CD4-positive, alpha-beta memory T cell (primary cell): ENCODE measurements at regions not wholly inside any gene's neighbourhood (a gene's known extent, or its start where the extent isn't known, plus 50 kb on each side); places are given as distances from the start of the nearest gene placed in this dataset.

Experiments used
- CTCF ChIA-PET: fragments of 350-600 bp; sonication (Branson Sonifier 250); formaldehyde crosslinking; loops from one replicate; lab custom pipeline; 2021; ENCODE audit warnings: inconsistent platforms; ENCODE audit not compliant: partially characterized antibody; lab: Charles Lee
- POLR2A ChIA-PET: fragments of 350-600 bp; sonication (Branson Sonifier 250); formaldehyde crosslinking; loops from one replicate; lab custom pipeline; 2021; ENCODE audit not compliant: partially characterized antibody; lab: Charles Lee
- DNase-seq, 5 donors: peaks; one replicate each; pipeline versions ENCODE4 v3.0.0 to v3.0.0-alpha.2; 2020 to 2022; ENCODE audit warnings: mixed read lengths in 1 of 5
- H3K27ac ChIP-seq: one replicate; pipeline ENCODE4 v1.7.0; 2013; ENCODE audit warnings: low read depth, low read length
- H3K27me3 ChIP-seq: 2 replicates; pipeline ENCODE4 v1.7.0; 2013; ENCODE audit warnings: mild to moderate bottlenecking, low read length, moderate library complexity; ENCODE audit not compliant: insufficient read depth
- H3K36me3 ChIP-seq: 2 replicates; pipeline ENCODE4 v1.7.0; 2013; ENCODE audit warnings: mild to moderate bottlenecking, low read length, moderate library complexity; ENCODE audit not compliant: insufficient read depth
- H3K4me1 ChIP-seq: 2 replicates; pipeline ENCODE4 v1.7.0; 2013; ENCODE audit warnings: mild to moderate bottlenecking, low read length, moderate library complexity; ENCODE audit not compliant: insufficient read depth
- H3K4me3 ChIP-seq, 2 donors: one replicate each; pipeline ENCODE4 v1.7.0; 2013; ENCODE audit warnings: low read length in 2 of 2, mild to moderate bottlenecking in 1 of 2
- H3K9me3 ChIP-seq, 2 donors: one replicate each; pipeline ENCODE4 v1.7.0; 2013; ENCODE audit warnings: low read length in 2 of 2, control low read depth in 1 of 2; ENCODE audit not compliant: control insufficient read depth in 1 of 2
- H3K27ac Mint-ChIP-seq, 7 donors: one replicate each; pipeline ENCODE4 v1.8.0; 2020 to 2021; ENCODE audit warnings: mixed read lengths in 7 of 7, mild to moderate bottlenecking in 6 of 7, inconsistent platforms in 3 of 7, moderate library complexity in 3 of 7
- H3K27me3 Mint-ChIP-seq, 2 donors: one replicate each; pipeline ENCODE4 v1.8.0; 2020 to 2021; ENCODE audit warnings: mixed read lengths in 2 of 2
- H3K36me3 Mint-ChIP-seq, 2 donors: one replicate each; pipeline ENCODE4 v1.8.0; 2020 to 2021; ENCODE audit warnings: mixed read lengths in 2 of 2, inconsistent platforms in 1 of 2, mild to moderate bottlenecking in 1 of 2
- H3K4me1 Mint-ChIP-seq, 4 donors: one replicate each; pipeline ENCODE4 v1.8.0; 2020 to 2021; ENCODE audit warnings: mixed read lengths in 4 of 4, mild to moderate bottlenecking in 1 of 4
- H3K4me3 Mint-ChIP-seq, 8 donors: one replicate each; pipeline ENCODE4 v1.8.0; 2020 to 2021; ENCODE audit warnings: mixed read lengths in 8 of 8, mild to moderate bottlenecking in 7 of 8, moderate library complexity in 6 of 8, inconsistent platforms in 3 of 8
- H3K9me3 Mint-ChIP-seq, 8 donors: one replicate each; pipeline ENCODE4 v1.8.0; 2020 to 2021; ENCODE audit warnings: mixed read lengths in 8 of 8, mild to moderate bottlenecking in 5 of 8, inconsistent platforms in 3 of 8, moderate library complexity in 1 of 8
- intact Hi-C: fragments of 100-400 bp; cut with micrococcal nuclease; formaldehyde crosslinking; loops from one replicate; pipeline ENCODE4 v1.15.1; 2023

- peaks cover 0 to 3% (median 0%) of the 10 kb centered on the region in 8 donors for H3K9me3 Mint-ChIP-seq
These were observed 85.3 kb downstream of the GPR37 start for GRCh38 chr7:124680304-124680703.

GRCh38 chr7:124679586-124680225 lies 85.9 kb downstream of the GPR37 start:
- Mint-ChIP-seq H3K4me1 (no peaks in the 10 kb centered on the region), H3K36me3 (no peaks in the 10 kb centered on the region), H3K27me3 (peaks cover 0 to 2% of the 10 kb centered on the region in 2 donors), H3K9me3 (peaks cover 0 to 3% (median 0%) of the 10 kb centered on the region in 8 donors), H3K27ac (no peak overlapping the region), H3K4me3 (no peak overlapping the region)
- no peaks in the 10 kb centered on the region for H3K27me3 ChIP-seq
- intact Hi-C loops: no loop called here
- H3K4me1 ChIP-seq: no peaks in the 10 kb centered on the region
- POLR2A ChIA-PET: no interaction called here
- DNase-seq: no peak
- no peak overlapping the region for H3K27ac ChIP-seq
- H3K9me3 ChIP-seq: no peaks in the 10 kb centered on the region
- H3K36me3 ChIP-seq: no peaks in the 10 kb centered on the region
- no peak overlapping the region for H3K4me3 ChIP-seq
- CTCF ChIA-PET: no interaction called here

More at GRCh38 chr7:124680304-124680703, 85.3 kb downstream of the GPR37 start:
- Mint-ChIP-seq H3K36me3 (no peaks in the 10 kb centered on the region), H3K4me3 (no peak overlapping the region), H3K27ac (no peak overlapping the region), H3K27me3 (peaks cover 0 to 2% of the 10 kb centered on the region in 2 donors), H3K4me1 (no peaks in the 10 kb centered on the region)
- Histone ChIP-seq H3K4me1 (no peaks in the 10 kb centered on the region), H3K27ac (no peak overlapping the region), H3K4me3 (no peak overlapping the region), H3K36me3 (no peaks in the 10 kb centered on the region), H3K9me3 (no peaks in the 10 kb centered on the region), H3K27me3 (no peaks in the 10 kb centered on the region)
- intact Hi-C loops: no loop called here
- ChIA-PET POLR2A (no interaction called here), CTCF (no interaction called here)
- no peak for DNase-seq

- H3K4me1 Mint-ChIP-seq: no peaks in the 10 kb centered on the region
- H3K4me3 Mint-ChIP-seq: no peak overlapping the region
These were observed 86.4 kb downstream of the GPR37 start for GRCh38 chr7:124679146-124679545.

DNA sequence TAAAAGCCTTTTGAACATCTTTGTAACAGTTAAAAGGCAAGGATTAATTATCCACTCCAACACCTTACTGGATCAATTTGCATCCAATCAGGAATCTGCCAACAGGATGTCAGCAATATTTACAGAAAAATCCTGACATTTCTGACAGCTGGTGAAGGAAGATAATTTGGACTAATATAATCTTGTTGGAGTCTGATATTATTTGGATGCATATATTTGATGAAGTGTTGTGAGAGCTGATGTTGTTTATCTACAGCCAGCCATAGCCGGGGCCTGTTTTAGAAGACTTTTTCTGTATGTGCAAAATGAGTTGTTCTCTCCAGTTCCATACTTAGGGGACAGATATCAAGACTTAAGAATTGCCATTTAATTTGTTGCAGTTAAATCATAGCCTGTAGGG lies 91.1 kb downstream of the GPR37 start:
- no peaks in the 10 kb centered on the region for H3K9me3 ChIP-seq
- H3K27ac ChIP-seq: no peak overlapping the region
- Mint-ChIP-seq H3K27me3 (no peaks in the 10 kb centered on the region), H3K9me3 (peaks cover 0 to 3% (median 0%) of the 10 kb centered on the region in 8 donors), H3K4me1 (no peaks in the 10 kb centered on the region), H3K4me3 (no peak overlapping the region), H3K36me3 (no peaks in the 10 kb centered on the region), H3K27ac (no peak overlapping the region)
- no peak for DNase-seq
- no peaks in the 10 kb centered on the region for H3K36me3 ChIP-seq
- H3K4me3 ChIP-seq: no peak overlapping the region
- H3K27me3 ChIP-seq: no peaks in the 10 kb centered on the region
- ChIA-PET POLR2A (no interaction called here), CTCF (no interaction called here)
- intact Hi-C loops: no loop called here
- H3K4me1 ChIP-seq: no peaks in the 10 kb centered on the region

More at GRCh38 chr7:124679146-124679545, 86.4 kb downstream of the GPR37 start:
- Mint-ChIP-seq H3K36me3 (no peaks in the 10 kb centered on the region), H3K9me3 (peaks cover 0 to 3% (median 0%) of the 10 kb centered on the region in 8 donors), H3K27me3 (peaks cover 0 to 2% of the 10 kb centered on the region in 2 donors), H3K27ac (no peak overlapping the region)
- intact Hi-C loops: no loop called here
- Histone ChIP-seq H3K4me3 (no peak overlapping the region), H3K4me1 (no peaks in the 10 kb centered on the region), H3K9me3 (no peaks in the 10 kb centered on the region), H3K27ac (no peak overlapping the region), H3K27me3 (no peaks in the 10 kb centered on the region), H3K36me3 (no peaks in the 10 kb centered on the region)
- no peak for DNase-seq
- CTCF ChIA-PET: no interaction called here
- POLR2A ChIA-PET: no interaction called here

DNA sequence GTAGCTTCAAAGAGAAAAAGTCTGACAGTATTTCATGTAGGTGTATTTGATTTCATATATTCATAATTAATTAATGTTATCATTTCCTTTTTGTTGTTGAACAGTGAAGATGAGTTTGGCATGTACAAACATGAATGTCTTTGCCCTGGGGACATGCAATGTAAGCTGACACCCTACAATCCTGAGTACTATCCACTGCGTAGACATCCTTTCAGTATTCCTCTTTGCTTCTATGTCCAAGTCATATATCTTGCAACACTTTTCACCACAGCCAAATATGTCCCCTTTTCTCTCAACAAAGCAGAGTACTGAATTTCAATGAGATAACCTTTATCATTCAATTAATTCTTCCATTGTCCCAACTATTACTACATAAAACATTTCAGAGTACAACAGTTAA lies 93.6 kb downstream of the GPR37 start:
- H3K27me3 ChIP-seq: no peaks in the 10 kb centered on the region

DNA sequence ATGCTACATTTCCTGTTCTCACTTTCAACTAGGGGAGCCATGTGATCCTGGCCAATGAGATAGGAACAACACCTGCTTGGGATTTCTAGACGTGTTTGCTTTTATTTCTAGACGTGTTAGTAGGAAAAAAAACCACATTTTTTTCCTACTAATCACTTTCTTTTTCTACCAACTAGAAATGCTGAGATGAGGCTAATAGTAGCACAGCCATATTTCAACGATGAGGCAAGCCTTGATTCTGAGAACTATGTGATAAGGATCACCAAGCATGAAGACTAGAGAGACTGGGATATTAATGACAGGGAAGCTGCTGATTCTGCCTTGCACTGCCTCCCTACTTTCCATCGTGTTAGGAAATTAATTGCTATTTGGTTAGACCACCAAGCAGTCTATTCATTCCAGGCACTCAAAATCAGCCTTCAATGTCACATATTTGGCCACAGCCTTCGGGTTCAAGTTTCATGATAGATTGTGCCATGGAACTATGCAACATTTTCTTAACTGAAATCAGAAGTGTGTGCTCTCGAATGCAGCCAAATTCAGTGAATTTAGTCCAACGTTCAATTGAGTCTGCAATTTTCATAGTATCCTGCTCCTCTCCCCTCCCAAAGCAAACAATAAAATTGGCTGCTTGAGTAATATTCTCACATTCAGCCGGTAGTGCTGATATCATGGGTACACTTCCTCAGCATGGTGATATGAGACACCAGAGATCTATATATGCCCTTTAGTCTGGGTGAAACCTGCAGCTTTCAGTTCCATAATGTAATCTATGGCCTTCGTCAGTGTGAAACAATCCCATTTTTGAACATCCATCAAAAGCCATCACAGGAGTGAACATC lies 98.1 kb downstream of the GPR37 start:
- Histone ChIP-seq H3K27me3 (no peaks in the 10 kb centered on the region), H3K9me3 (no peaks in the 10 kb centered on the region), H3K36me3 (no peaks in the 10 kb centered on the region), H3K4me3 (no peak overlapping the region), H3K27ac (no peak overlapping the region), H3K4me1 (no peaks in the 10 kb centered on the region)
- Mint-ChIP-seq H3K27ac (no peak overlapping the region), H3K4me3 (no peak overlapping the region), H3K27me3 (peaks cover 0 to 2% of the 10 kb centered on the region in 2 donors), H3K36me3 (no peaks in the 10 kb centered on the region), H3K9me3 (peaks cover 0 to 1% (median 0%) of the 10 kb centered on the region in 8 donors), H3K4me1 (no peaks in the 10 kb centered on the region)
- ChIA-PET CTCF (no interaction called here), POLR2A (no interaction called here)
- intact Hi-C loops: no loop called here
- no peak for DNase-seq

More for the DNA sequence above, 93.6 kb downstream of the GPR37 start:
- Mint-ChIP-seq H3K4me1 (no peaks in the 10 kb centered on the region), H3K9me3 (no peaks in the 10 kb centered on the region), H3K27ac (no peak overlapping the region), H3K27me3 (no peaks in the 10 kb centered on the region), H3K36me3 (no peaks in the 10 kb centered on the region), H3K4me3 (no peak overlapping the region)
- no peak for DNase-seq
- Histone ChIP-seq H3K27ac (no peak overlapping the region), H3K4me3 (no peak overlapping the region), H3K36me3 (no peaks in the 10 kb centered on the region), H3K4me1 (no peaks in the 10 kb centered on the region), H3K9me3 (no peaks in the 10 kb centered on the region)
- POLR2A ChIA-PET: no interaction called here
- intact Hi-C loops: no loop called here
- CTCF ChIA-PET: no interaction called here

- CTCF ChIA-PET: no interaction called here
- no peaks in the 10 kb centered on the region for H3K4me1 ChIP-seq
- H3K9me3 Mint-ChIP-seq: peaks cover 0 to 2% (median 0%) of the 10 kb centered on the region in 8 donors
- no peaks in the 10 kb centered on the region for H3K36me3 ChIP-seq
- intact Hi-C loops: no loop called here
- H3K27me3 ChIP-seq: no peaks in the 10 kb centered on the region
- peaks cover 0 to 2% of the 10 kb centered on the region in 2 donors for H3K27me3 Mint-ChIP-seq
- no peaks in the 10 kb centered on the region for H3K9me3 ChIP-seq
- no peaks in the 10 kb centered on the region for H3K36me3 Mint-ChIP-seq
- no peaks in the 10 kb centered on the region for H3K4me1 Mint-ChIP-seq
- no peak overlapping the region for H3K4me3 Mint-ChIP-seq
- POLR2A ChIA-PET: no interaction called here
- DNase-seq: no peak
- H3K4me3 ChIP-seq: no peak overlapping the region
- H3K27ac ChIP-seq: no peak overlapping the region
- no peak overlapping the region for H3K27ac Mint-ChIP-seq
These were observed 102.7 kb downstream of the GPR37 start for GRCh38 chr7:124662937-124663336.
